IPS-NIHi11 (cell line): ENCODE measurements at regions not wholly inside any gene's neighbourhood (a gene's known extent, or its start where the extent isn't known, plus 50 kb on each side); places are given as distances from the start of the nearest gene placed in this dataset.
"Not testable (repeated sequence)": the region's sequence is repeated elsewhere in the genome, so short reads cannot be mapped to it uniquely, and the experiment has no call there.

Source experiments
- DNase-seq: peaks from one replicate; pipeline ENCODE4 v3.0.0; 2012; ENCODE audit warnings: mixed read lengths, low spot score

- no peak for DNase-seq
Observed at GRCh38 chr4:188665491-188666457, 526.5 kb downstream of the TRIML1 start.

GRCh38 chr4:188678691-188679090 is 539.5 kb downstream of the TRIML1 start:
- DNase-seq, result not testable (repeated sequence)

- no peak for DNase-seq
Observed at GRCh38 chr4:188680004-188680666, 540.9 kb downstream of the TRIML1 start.

- DNase-seq, result no peak
Observed at GRCh38 chr4:188680667-188681063, 541.4 kb downstream of the TRIML1 start.

GRCh38 chr4:188682321-188682720 is 543.1 kb downstream of the TRIML1 start:
- DNase-seq, result no peak

DNA sequence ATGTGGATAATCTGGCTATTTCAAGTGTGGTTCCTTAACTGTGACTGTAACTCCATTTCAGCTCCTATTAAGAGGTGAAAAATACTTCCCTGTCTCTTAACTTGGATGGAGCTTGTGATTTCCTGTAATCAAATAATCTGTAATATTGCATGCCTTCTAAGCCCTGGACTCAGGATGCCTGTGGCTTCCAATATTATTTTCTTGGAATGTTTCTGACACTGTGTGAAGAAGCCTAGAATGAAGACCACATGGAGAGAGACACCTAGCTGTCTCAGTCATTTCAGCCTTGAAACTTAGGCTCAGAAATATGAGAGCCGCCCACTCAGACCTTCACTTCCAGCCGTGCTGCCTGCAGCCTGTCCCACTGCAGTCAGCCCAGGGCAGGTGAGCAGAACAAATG is 544.3 kb downstream of the TRIML1 start:
- no peak for DNase-seq

GRCh38 chr4:188688956-188689355 is 549.7 kb downstream of the TRIML1 start:
- DNase-seq, result no peak

GRCh38 chr4:188691811-188692210 is 552.6 kb downstream of the TRIML1 start:
- DNase-seq, result no peak

- DNase-seq, result no peak
Observed at GRCh38 chr4:188695261-188695660, 556.0 kb downstream of the TRIML1 start.

DNA sequence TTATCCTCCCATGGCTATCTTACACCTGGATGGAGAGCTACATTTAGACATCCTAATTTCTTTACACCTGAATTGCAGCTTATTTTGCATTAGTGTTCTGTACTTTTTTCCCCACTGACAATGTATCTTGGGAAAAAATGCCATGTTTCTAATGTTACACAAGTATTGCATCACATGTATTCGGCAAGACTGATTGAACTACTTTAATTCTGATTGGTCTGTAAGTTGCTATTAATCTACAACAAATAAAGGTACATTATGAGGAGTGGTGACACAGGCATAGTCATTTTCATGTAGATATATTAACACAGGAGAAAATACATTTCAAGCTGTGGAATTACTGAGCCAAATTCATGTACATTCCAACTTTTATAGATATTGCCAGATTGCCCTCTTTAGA is 558.0 kb downstream of the TRIML1 start:
- no peak for DNase-seq

GRCh38 chr4:188701952-188702351 is 562.7 kb downstream of the TRIML1 start:
- DNase-seq, result no peak

DNA sequence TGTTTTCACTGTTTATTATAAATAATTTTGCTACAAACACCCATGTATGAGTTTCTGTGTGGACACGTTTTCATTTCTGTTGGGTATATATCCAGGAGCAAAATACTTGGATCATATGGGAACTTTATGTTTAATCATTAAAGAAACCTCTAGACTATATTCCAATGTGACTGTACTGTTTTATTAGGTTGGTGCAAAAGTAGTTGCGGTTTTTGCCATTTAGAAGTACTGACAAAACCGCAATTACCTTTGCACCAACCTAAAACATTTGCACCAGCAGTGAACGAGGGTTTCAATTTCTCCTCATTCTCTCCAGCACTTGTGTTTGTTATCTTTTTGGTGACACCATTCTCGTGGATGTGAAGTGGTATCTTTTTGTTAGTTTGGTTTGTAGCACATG is 565.0 kb downstream of the TRIML1 start:
- no peak for DNase-seq

DNA sequence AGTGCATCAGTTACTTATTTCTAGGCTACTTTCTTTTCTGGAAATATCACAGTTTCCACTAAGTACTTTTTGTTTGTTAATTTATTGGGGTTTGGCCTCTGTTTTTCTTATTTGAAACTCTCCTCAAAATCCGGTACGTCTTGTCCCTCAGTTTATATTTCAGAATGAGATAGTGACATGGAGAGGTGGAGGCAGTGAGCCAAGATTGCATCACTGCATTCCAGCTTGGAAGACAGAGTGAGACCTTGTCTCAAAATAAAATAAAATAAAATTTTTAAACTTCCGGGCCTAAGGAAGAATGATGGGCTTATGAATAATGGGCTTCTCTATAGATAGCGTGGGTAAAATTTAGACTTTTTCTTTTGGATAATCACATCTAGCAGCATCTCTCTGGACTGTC is 567.8 kb downstream of the TRIML1 start:
- no peak for DNase-seq

DNA sequence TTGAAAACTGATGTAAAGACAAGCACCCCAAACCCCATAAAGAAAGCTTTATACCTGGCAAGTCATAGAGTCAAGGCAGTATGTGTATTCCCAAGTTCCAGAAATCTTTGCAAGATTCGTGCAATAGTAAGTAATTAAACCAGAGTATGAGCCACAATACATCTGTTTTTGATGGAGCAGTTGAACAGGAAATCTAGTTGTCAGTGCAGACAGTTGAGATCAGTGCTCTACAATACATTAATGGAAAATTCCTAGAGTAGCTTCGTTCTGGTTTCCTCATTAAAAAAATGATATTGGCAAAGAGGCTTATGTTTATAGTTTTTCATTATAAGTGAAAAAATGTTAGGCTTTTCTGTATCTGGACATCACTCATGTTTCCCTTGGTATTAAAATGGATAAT is 575.3 kb downstream of the TRIML1 start:
- no peak for DNase-seq

GRCh38 chr4:188714907-188715306 is 575.7 kb downstream of the TRIML1 start:
- DNase-seq, result no peak

GRCh38 chr4:188717661-188718060 is 578.4 kb downstream of the TRIML1 start:
- no peak for DNase-seq

GRCh38 chr4:188719794-188720193 is 580.6 kb downstream of the TRIML1 start:
- no peak for DNase-seq

DNA sequence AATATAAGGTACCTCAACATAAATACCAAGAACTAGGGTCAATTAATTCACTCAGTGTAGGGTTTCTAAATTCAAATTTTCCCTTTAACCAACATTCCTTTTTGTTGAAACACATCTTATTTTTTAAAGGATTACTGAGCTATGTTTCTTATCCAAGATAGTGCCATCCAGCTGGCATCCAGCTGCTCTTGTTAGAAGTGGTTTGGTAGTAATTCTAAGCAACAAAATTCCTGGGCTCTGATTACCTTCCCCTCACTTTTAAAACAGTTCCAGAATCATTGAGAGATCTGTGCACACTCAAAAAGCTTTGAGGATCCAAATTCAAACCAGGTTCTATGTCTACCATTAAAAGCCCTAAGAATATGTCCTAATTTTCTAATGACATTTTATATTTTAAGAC is 583.7 kb downstream of the TRIML1 start:
- no peak for DNase-seq

GRCh38 chr4:188727746-188728145 is 588.5 kb downstream of the TRIML1 start:
- no peak for DNase-seq

GRCh38 chr4:188728359-188728758 is 589.1 kb downstream of the TRIML1 start:
- no peak for DNase-seq

GRCh38 chr4:188732131-188732530 is 592.9 kb downstream of the TRIML1 start:
- DNase-seq, result no peak

GRCh38 chr4:188735082-188735481 is 595.8 kb downstream of the TRIML1 start:
- no peak for DNase-seq

GRCh38 chr4:188737251-188738002 is 598.2 kb downstream of the TRIML1 start:
- DNase-seq, result no peak
